DOHH2 (cell line): ENCODE measurements at regions not wholly inside any gene's neighbourhood (a gene's known extent, or its start where the extent isn't known, plus 50 kb on each side); places are given as distances from the start of the nearest gene placed in this dataset.
"Not testable (repeated sequence)": the region's sequence is repeated elsewhere in the genome, so short reads cannot be mapped to it uniquely, and the experiment has no call there.

Experiments used
- CTCF ChIP-seq: fragments of 200-600 bp; sonication (generic); IDR thresholded peaks from one replicate; pipeline ENCODE4 v1.5.1; 2014; ENCODE audit warnings: antibody characterized with exemption, mild to moderate bottlenecking, low read depth, low read length; ENCODE audit not compliant: poor library complexity, severe bottlenecking
- EZH2phosphoT487 ChIP-seq: fragments of 200-600 bp; sonication (generic); IDR thresholded peaks from 2 replicates; pipeline ENCODE4 v1.6.1; 2017; ENCODE audit warnings: borderline replicate concordance, mild to moderate bottlenecking, antibody characterized with exemption, low read length, moderate library complexity, mixed read lengths

- not testable (repeated sequence) for TF ChIP-seq CTCF, EZH2phosphoT487
These were observed 230.4 kb upstream of the PLGLB2 start for GRCh38 chr2:87517438-87517837.
